IMR-90 (cell line): ENCODE measurements at regions not wholly inside any gene's neighbourhood (a gene's known extent, or its start where the extent isn't known, plus 50 kb on each side); places are given as distances from the start of the nearest gene placed in this dataset.

ENCODE experiments used
- ATAC-seq: fragments of 200-7000 bp; cut with Tn5 transposase; 2 replicates; pipeline ENCODE4 v1.9.1; 2020; ENCODE audit warnings: low read depth, mild to moderate bottlenecking, moderate library complexity
- BruUV-seq: library from RNA; stranded (reverse); fragments of 400-500 nt; replicated peaks from 2 replicates; lab custom pipeline; 2021; lab: Mats Ljungman, UMichigan
- CTCF ChIA-PET: fragments of 300-600 bp; formaldehyde crosslinking; extraction: SDS; loops from one replicate; lab custom pipeline; 2021; ENCODE audit warnings: antibody characterized with exemption; lab: Yijun Ruan, JAX
- POLR2A ChIA-PET: fragments of 300-600 bp; sonication (Branson Sonifier 250); formaldehyde crosslinking; loops from one replicate; lab custom pipeline; 2022; ENCODE audit warnings: antibody characterized with exemption; ENCODE audit not compliant: unreplicated experiment; lab: Charles Lee
- DNase-seq: peaks from one replicate; pipeline ENCODE4 v3.0.0; 2013
- H2AFZ ChIP-seq: replicated peaks from 2 replicates; pipeline ENCODE3; 2013; ENCODE audit warnings: low read length, mild to moderate bottlenecking; ENCODE audit not compliant: poor library complexity
- H2AK5ac ChIP-seq: 2 replicates; pipeline ENCODE4 v1.6.1; 2013; ENCODE audit warnings: low read depth, low read length, inconsistent platforms
- H2AK9ac ChIP-seq: replicated peaks from 2 replicates; pipeline ENCODE3; 2013; ENCODE audit warnings: mild to moderate bottlenecking, low read depth, low read length, moderate library complexity; ENCODE audit not compliant: poor library complexity
- H2BK120ac ChIP-seq: 2 replicates; pipeline ENCODE4 v1.6.1; 2013; ENCODE audit warnings: low read depth, low read length, inconsistent platforms
- H2BK15ac ChIP-seq: 3 replicates; pipeline ENCODE4 v1.6.1; 2013; ENCODE audit warnings: low read depth, low read length, inconsistent platforms
- H2BK20ac ChIP-seq: 2 replicates; pipeline ENCODE4 v1.6.1; 2013; ENCODE audit warnings: low read depth, mild to moderate bottlenecking, inconsistent platforms, low read length, moderate library complexity
- H2BK5ac ChIP-seq: 2 replicates; pipeline ENCODE4 v1.6.1; 2013; ENCODE audit warnings: mild to moderate bottlenecking, low read depth, low read length, inconsistent platforms; ENCODE audit not compliant: poor library complexity, severe bottlenecking
- H3K14ac ChIP-seq: replicated peaks from 2 replicates; pipeline ENCODE4 v1.6.1; 2013; ENCODE audit warnings: low read depth, low read length, inconsistent platforms
- H3K18ac ChIP-seq: 2 replicates; pipeline ENCODE4 v1.6.1; 2013; ENCODE audit warnings: low read depth, low read length, control low read depth
- H3K23ac ChIP-seq: 2 replicates; pipeline ENCODE4 v1.6.1; 2013; ENCODE audit warnings: low read depth, low read length, inconsistent platforms
- H3K27ac ChIP-seq: 2 replicates; pipeline ENCODE4 v1.5.1; 2013; ENCODE audit warnings: mild to moderate bottlenecking, control low read depth, low read length; ENCODE audit not compliant: insufficient read depth
- H3K27me3 ChIP-seq: 2 replicates; pipeline ENCODE4 v1.6.1; 2013; ENCODE audit warnings: low read length; ENCODE audit not compliant: control insufficient read depth, insufficient read depth
- H3K36me3 ChIP-seq: 2 replicates; pipeline ENCODE4 v1.6.1; 2013; ENCODE audit warnings: low read length, mixed read lengths; ENCODE audit not compliant: control insufficient read depth, insufficient read depth
- H3K4ac ChIP-seq: 2 replicates; pipeline ENCODE4 v1.6.1; 2013; ENCODE audit warnings: low read depth, low read length, inconsistent platforms
- H3K4me1 ChIP-seq: 2 replicates; pipeline ENCODE4 v1.6.1; 2013; ENCODE audit warnings: low read length, mixed read lengths; ENCODE audit not compliant: control insufficient read depth, insufficient read depth
- H3K4me2 ChIP-seq: 2 replicates; pipeline ENCODE4 v1.6.1; 2013; ENCODE audit warnings: low read depth, mild to moderate bottlenecking, control low read depth, low read length, moderate library complexity
- H3K4me3 ChIP-seq: 2 replicates; pipeline ENCODE4 v1.5.1; 2013; ENCODE audit warnings: low read depth, mild to moderate bottlenecking, control low read depth, low read length, moderate library complexity; ENCODE audit not compliant: insufficient read depth
- H3K56ac ChIP-seq: 2 replicates; pipeline ENCODE4 v1.6.1; 2013; ENCODE audit warnings: low read length, inconsistent platforms; ENCODE audit not compliant: insufficient read depth; ENCODE audit errors: extremely low read depth
- H3K79me1 ChIP-seq, 2 experiments: 2 replicates each; pipeline ENCODE4 v1.6.1; 2013; ENCODE audit warnings: low read length in 2 of 2, inconsistent platforms in 1 of 2, low read depth in 1 of 2
- H3K9ac ChIP-seq: 2 replicates; pipeline ENCODE4 v1.6.1; 2013; ENCODE audit warnings: low read depth, low read length, control low read depth
- H3K9me1 ChIP-seq: 2 replicates; pipeline ENCODE4 v1.6.1; 2013; ENCODE audit warnings: low read length, inconsistent platforms; ENCODE audit not compliant: insufficient read depth
- H3K9me3 ChIP-seq: 2 replicates; pipeline ENCODE4 v1.6.1; 2013; ENCODE audit warnings: low read length; ENCODE audit not compliant: control insufficient read depth, insufficient read depth
- H4K20me1 ChIP-seq: 2 replicates; pipeline ENCODE4 v1.6.1; 2013; ENCODE audit warnings: low read length, inconsistent platforms; ENCODE audit not compliant: insufficient read depth
- H4K5ac ChIP-seq: 2 replicates; pipeline ENCODE4 v1.6.1; 2013; ENCODE audit warnings: mild to moderate bottlenecking, low read depth, low read length, control low read depth
- H4K8ac ChIP-seq, 2 experiments: 2 replicates each; pipeline ENCODE4 v1.6.1; 2013; ENCODE audit warnings: low read depth in 2 of 2, low read length in 2 of 2, control low read depth in 1 of 2, inconsistent platforms in 1 of 2
- H4K91ac ChIP-seq: 2 replicates; pipeline ENCODE4 v1.6.1; 2013; ENCODE audit warnings: low read depth, low read length, inconsistent platforms; ENCODE audit not compliant: insufficient read depth
- CHD1 ChIP-seq: IDR thresholded peaks from 2 replicates; pipeline ENCODE4 v1.6.1; 2012; ENCODE audit warnings: low read depth, low read length, improper control_type of control experiment
- CTCF ChIP-seq: conservative IDR thresholded peaks from 2 replicates; pipeline ENCODE4 v1.5.1; 2012; ENCODE audit warnings: mild to moderate bottlenecking, low read depth, low read length, improper control_type of control experiment
- ELK1 ChIP-seq: fragments of 150-350 bp; IDR thresholded peaks from 2 replicates; pipeline ENCODE4 v1.6.1; 2016; ENCODE audit warnings: low read depth, mild to moderate bottlenecking, low read length, moderate library complexity, borderline replicate concordance
- FOS ChIP-seq: fragments of 150-350 bp; IDR thresholded peaks from 2 replicates; pipeline ENCODE4 v1.6.1; 2016; ENCODE audit warnings: low read depth, low read length
- MAFK ChIP-seq: IDR thresholded peaks from 2 replicates; pipeline ENCODE4 v1.6.1; 2012; ENCODE audit warnings: low read depth, low read length, improper control_type of control experiment
- MAZ ChIP-seq: IDR thresholded peaks from 2 replicates; pipeline ENCODE4 v1.6.1; 2012; ENCODE audit warnings: low read depth, mild to moderate bottlenecking, low read length, improper control_type of control experiment, moderate library complexity, borderline replicate concordance
- NFE2L2 ChIP-seq: fragments of 150-350 bp; IDR thresholded peaks from 2 replicates; pipeline ENCODE4 v1.6.1; 2016; ENCODE audit warnings: low read depth, mild to moderate bottlenecking, low read length
- POLR2A ChIP-seq: IDR thresholded peaks from 2 replicates; pipeline ENCODE4 v1.6.1; 2012; ENCODE audit warnings: mild to moderate bottlenecking, low read depth, low read length
- RFX5 ChIP-seq: IDR thresholded peaks from 2 replicates; pipeline ENCODE4 v1.8.0; 2012; ENCODE audit warnings: low read depth, mild to moderate bottlenecking, low read length, moderate library complexity
- dilution Hi-C: fragments of 300-500 bp; cut with HindIII; formaldehyde crosslinking; loops from one replicate; pipeline ENCODE4 v1.14.3; 2018; ENCODE audit warnings: low sequenced_read_pairs; ENCODE audit not compliant: unreplicated experiment
- in situ Hi-C: fragments of 300-500 bp; cut with MboI; formaldehyde crosslinking; loops from 3 replicates; pipeline ENCODE4 v1.14.3; 2019; ENCODE audit warnings: low sequenced_read_pairs, inconsistent platforms, mixed read lengths
- intact Hi-C: fragments of 100-400 bp; cut with micrococcal nuclease; formaldehyde crosslinking; loops from 2 replicates; pipeline ENCODE4 v1.10.0; 2022

DNA sequence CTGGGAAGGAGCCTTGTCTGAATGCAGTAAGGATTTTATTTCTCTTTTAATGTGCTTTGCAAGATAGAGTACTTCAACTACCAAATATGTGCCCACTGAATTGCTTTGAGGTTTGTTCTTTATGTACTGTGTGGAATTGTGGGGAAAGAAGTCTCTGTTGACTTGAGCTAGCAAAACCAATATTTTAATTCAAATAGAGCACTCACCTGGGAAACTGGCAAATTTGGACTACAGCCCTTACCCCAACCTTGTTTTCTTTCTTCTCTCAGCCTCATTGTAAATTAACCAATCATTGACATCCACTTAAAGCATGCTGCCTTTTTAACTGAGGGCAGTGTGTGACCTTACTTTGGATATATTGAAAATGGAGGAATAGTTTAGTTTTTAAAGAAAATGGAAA is 409.0 kb downstream of the SPATA31D1 start:
- Histone ChIP-seq H4K5ac (no peak overlapping the region), H3K4me3 (no peak overlapping the region), H3K18ac (no peak overlapping the region), H3K79me1 (no peaks in the 10 kb centered on the region), H3K23ac (no peak overlapping the region), H3K14ac (no peak overlapping the region), H4K8ac (no peak overlapping the region), H3K56ac (no peak overlapping the region), H2BK15ac (no peak overlapping the region), H3K4me2 (no peak overlapping the region), H2AK9ac (no peak overlapping the region), H3K9ac (no peak overlapping the region), H2AFZ (no peak overlapping the region), H3K9me3 (no peaks in the 10 kb centered on the region), H4K20me1 (no peaks in the 10 kb centered on the region), H2BK5ac (no peak overlapping the region), H3K9me1 (no peaks in the 10 kb centered on the region), H3K4me1 (no peaks in the 10 kb centered on the region), H2AK5ac (no peak overlapping the region), H3K27ac (no peak overlapping the region), H3K27me3 (no peaks in the 10 kb centered on the region), H3K4ac (no peak overlapping the region), H2BK20ac (no peak overlapping the region), H2BK120ac (no peak overlapping the region), H3K36me3 (no peaks in the 10 kb centered on the region), H4K91ac (no peak overlapping the region)
- dilution Hi-C loops, result no loop called here
- in situ Hi-C loops, result loop anchor here (25.0 kb wide), 1 partner anchor 90 kb away; no protein-coding TSS in a partner anchor
- ChIA-PET CTCF (interaction anchor here (0.6 to 1.8 kb wide), 2 partner anchors 15 to 549 kb away, joined by 3 to 4 read pairs; no protein-coding TSS in a partner anchor), POLR2A (no interaction called here)
- no peak for DNase-seq
- TF ChIP-seq CTCF (no peak), CHD1 (no peak), NFE2L2 (no peak), MAFK (no peak), POLR2A (no peak), ELK1 (no peak), RFX5 (no peak), FOS (no peak), MAZ (no peak)
- no TSS peak for BruUV-seq
- intact Hi-C loops, result no loop called here
- no peak for ATAC-seq
